SU-DHL-6 (cell line): ENCODE measurements at regions not wholly inside any gene's neighbourhood (a gene's known extent, or its start where the extent isn't known, plus 50 kb on each side); places are given as distances from the start of the nearest gene placed in this dataset.

Source experiments
- H2AFZ ChIP-seq: fragments of 200-600 bp; sonication (generic); 2 replicates; pipeline ENCODE4 v1.6.1; 2014; ENCODE audit warnings: low read depth, mild to moderate bottlenecking, moderate library complexity, mixed read lengths, antibody characterized with exemption, low read length; ENCODE audit not compliant: severe bottlenecking
- H3F3A ChIP-seq: fragments of 200-600 bp; shearing (Covaris generic); 2 replicates; pipeline ENCODE4 v1.6.0; 2016; ENCODE audit warnings: antibody characterized with exemption, mild to moderate bottlenecking; ENCODE audit not compliant: insufficient read depth
- H3K27ac ChIP-seq: fragments of 200-600 bp; sonication (generic); 2 replicates; pipeline ENCODE4 v1.5.1; 2016; ENCODE audit warnings: low read depth, mild to moderate bottlenecking, low read length, moderate library complexity, mixed read lengths
- H3K27me3 ChIP-seq: fragments of 200-600 bp; sonication (generic), shearing (Covaris generic); 2 replicates; pipeline ENCODE4 v1.6.0; 2014; ENCODE audit warnings: mild to moderate bottlenecking, low read length
- H3K36me3 ChIP-seq: fragments of 200-600 bp; sonication (generic); 2 replicates; pipeline ENCODE4 v1.6.1; 2014; ENCODE audit warnings: mild to moderate bottlenecking, low read length, mixed read lengths
- H3K4me2 ChIP-seq: fragments of 300-600, 200-600 bp; shearing (Covaris generic), sonication (generic); 2 replicates; pipeline ENCODE4 v1.6.0; 2014; ENCODE audit warnings: low read length, low read depth, mild to moderate bottlenecking; ENCODE audit not compliant: poor library complexity, severe bottlenecking
- H3K4me3 ChIP-seq: fragments of 200-600 bp; sonication (generic); 2 replicates; pipeline ENCODE4 v1.5.1; 2014; ENCODE audit warnings: antibody characterized with exemption, low read length, mild to moderate bottlenecking, mixed read lengths; ENCODE audit not compliant: insufficient read depth, poor library complexity, severe bottlenecking
- H3K79me2 ChIP-seq: fragments of 200-600 bp; sonication (generic); 2 replicates; pipeline ENCODE4 v1.6.1; 2014; ENCODE audit warnings: mild to moderate bottlenecking, low read length, moderate library complexity; ENCODE audit not compliant: insufficient read depth
- H3K9ac ChIP-seq: fragments of 200-600 bp; sonication (generic); 2 replicates; pipeline ENCODE4 v1.7.0; 2014; ENCODE audit warnings: mild to moderate bottlenecking, low read length
- H3K9me2 ChIP-seq: fragments of 200-600 bp; sonication (generic); replicated peaks from 2 replicates; pipeline ENCODE4 v1.6.1; 2014; ENCODE audit warnings: low read length; ENCODE audit not compliant: insufficient read depth
- H3K9me3 ChIP-seq: fragments of 200-600 bp; sonication (generic); 2 replicates; pipeline ENCODE4 v1.6.1; 2014; ENCODE audit warnings: low read length, mixed read lengths; ENCODE audit not compliant: insufficient read depth
- H4K20me1 ChIP-seq: fragments of 200-600 bp; sonication (generic); 2 replicates; pipeline ENCODE4 v1.6.1; 2014; ENCODE audit warnings: low read depth, mild to moderate bottlenecking, antibody characterized with exemption, low read length, moderate library complexity, mixed read lengths
- CTCF ChIP-seq: fragments of 200-600 bp; sonication (generic); IDR thresholded peaks from one replicate; pipeline ENCODE4 v1.5.1; 2017; ENCODE audit warnings: antibody characterized with exemption, mild to moderate bottlenecking, low read length, moderate library complexity; ENCODE audit not compliant: insufficient read depth, poor library complexity, severe bottlenecking
- EZH2phosphoT487 ChIP-seq: fragments of 200-600 bp; sonication (generic), shearing (Covaris generic); conservative IDR thresholded peaks from 2 replicates; pipeline ENCODE4 v1.6.1; 2018; ENCODE audit warnings: mild to moderate bottlenecking, antibody characterized with exemption, low read length, moderate library complexity, mixed read lengths

- Histone ChIP-seq H2AFZ (no peak overlapping the region), H3K79me2 (no peaks in the 10 kb centered on the region), H3F3A (no peaks in the 10 kb centered on the region), H3K9ac (no peak overlapping the region), H3K27me3 (no peaks in the 10 kb centered on the region), H3K36me3 (no peaks in the 10 kb centered on the region), H3K9me3 (no peaks in the 10 kb centered on the region), H4K20me1 (no peaks in the 10 kb centered on the region), H3K9me2 (no peaks in the 10 kb centered on the region), H3K4me2 (no peak overlapping the region), H3K27ac (no peak overlapping the region), H3K4me3 (no peak overlapping the region)
- no peak for TF ChIP-seq CTCF
- no peak for TF ChIP-seq EZH2phosphoT487
Measured at GRCh38 chr15:29320420-29320819, 50.8 kb upstream of the NSMCE3 start.

- no peaks in the 10 kb centered on the region for H3K79me2 ChIP-seq
- no peaks in the 10 kb centered on the region for H4K20me1 ChIP-seq
- H3K9me2 ChIP-seq: no peaks in the 10 kb centered on the region
- no peaks in the 10 kb centered on the region for H3K27me3 ChIP-seq
- no peaks in the 10 kb centered on the region for H3K9me3 ChIP-seq
- H3K27ac ChIP-seq: no peak overlapping the region
- H3K4me3 ChIP-seq: no peak overlapping the region
- no peak overlapping the region for H2AFZ ChIP-seq
- TF ChIP-seq EZH2phosphoT487 (no peak), CTCF (no peak)
- no peak overlapping the region for H3K9ac ChIP-seq
- no peak overlapping the region for H3K4me2 ChIP-seq
- no peaks in the 10 kb centered on the region for H3F3A ChIP-seq
- no peaks in the 10 kb centered on the region for H3K36me3 ChIP-seq
Measured at GRCh38 chr15:29319823-29320222, 50.2 kb upstream of the NSMCE3 start.
